Panc1 (cell line): ENCODE measurements at regions not wholly inside any gene's neighbourhood (a gene's known extent, or its start where the extent isn't known, plus 50 kb on each side); places are given as distances from the start of the nearest gene placed in this dataset.

Source experiments
- CTCF ChIP-seq: fragments of 450-650 bp; IDR thresholded peaks from 2 replicates; pipeline ENCODE4 v1.5.1; 2017; ENCODE audit warnings: mild to moderate bottlenecking
- POLR2AphosphoS5 ChIP-seq: IDR thresholded peaks from 2 replicates; pipeline ENCODE4 v1.6.1; 2012; ENCODE audit warnings: mild to moderate bottlenecking, low read depth, low read length, moderate library complexity
- REST ChIP-seq, 2 experiments: IDR thresholded peaks; 2 replicates each; pipeline ENCODE4 v1.6.1; 2011 to 2012; ENCODE audit warnings: low read depth in 2 of 2, control low read depth in 1 of 2, low read length in 1 of 2, mild to moderate bottlenecking in 1 of 2, moderate library complexity in 1 of 2; ENCODE audit not compliant: insufficient read depth in 1 of 2

- no peak for TF ChIP-seq CTCF
- TF ChIP-seq POLR2AphosphoS5, result no peak
- TF ChIP-seq REST (IDR thresholded peaks at IDR 0.05; ENCODE audit: insufficient read depth in 1 of 2, low read depth in 2 of 2, low read length in 1 of 2), result no peak
Measured at GRCh38 chr9:134497283-134497860, 144.2 kb upstream of the COL5A1 start.
